ENCODE measurements at regions not wholly inside any gene's neighbourhood (a gene's known extent, or its start where the extent isn't known, plus 50 kb on each side); places are given as distances from the start of the nearest gene placed in this dataset.

- no peak for DNase-seq (ENCODE audit: low read depth in 2 of 2)
Measured at GRCh38 chr15:29320420-29320819, 50.8 kb upstream of the NSMCE3 start.

- no peak for DNase-seq (ENCODE audit: low read depth in 2 of 2)
Measured at GRCh38 chr15:29319823-29320222, 50.2 kb upstream of the NSMCE3 start.
